ENCODE measurements at regions not wholly inside any gene's neighbourhood (a gene's known extent, or its start where the extent isn't known, plus 50 kb on each side); places are given as distances from the start of the nearest gene placed in this dataset.

GRCh38 chr6:144397141-144397540, 112.0 kb downstream of the UTRN start:
- TF ChIP-seq, protein P1, sequence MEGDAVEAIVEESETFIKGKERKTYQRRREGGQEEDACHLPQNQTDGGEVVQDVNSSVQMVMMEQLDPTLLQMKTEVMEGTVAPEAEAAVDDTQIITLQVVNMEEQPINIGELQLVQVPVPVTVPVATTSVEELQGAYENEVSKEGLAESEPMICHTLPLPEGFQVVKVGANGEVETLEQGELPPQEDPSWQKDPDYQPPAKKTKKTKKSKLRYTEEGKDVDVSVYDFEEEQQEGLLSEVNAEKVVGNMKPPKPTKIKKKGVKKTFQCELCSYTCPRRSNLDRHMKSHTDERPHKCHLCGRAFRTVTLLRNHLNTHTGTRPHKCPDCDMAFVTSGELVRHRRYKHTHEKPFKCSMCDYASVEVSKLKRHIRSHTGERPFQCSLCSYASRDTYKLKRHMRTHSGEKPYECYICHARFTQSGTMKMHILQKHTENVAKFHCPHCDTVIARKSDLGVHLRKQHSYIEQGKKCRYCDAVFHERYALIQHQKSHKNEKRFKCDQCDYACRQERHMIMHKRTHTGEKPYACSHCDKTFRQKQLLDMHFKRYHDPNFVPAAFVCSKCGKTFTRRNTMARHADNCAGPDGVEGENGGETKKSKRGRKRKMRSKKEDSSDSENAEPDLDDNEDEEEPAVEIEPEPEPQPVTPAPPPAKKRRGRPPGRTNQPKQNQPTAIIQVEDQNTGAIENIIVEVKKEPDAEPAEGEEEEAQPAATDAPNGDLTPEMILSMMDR (IDR thresholded peaks at IDR 0.05; ENCODE audit: borderline replicate concordance, insufficient read depth, low read depth, low read length) = no peak
- no peak overlapping the region for H3K4me3 ChIP-seq (ENCODE audit: low read depth, low read length)

DNA sequence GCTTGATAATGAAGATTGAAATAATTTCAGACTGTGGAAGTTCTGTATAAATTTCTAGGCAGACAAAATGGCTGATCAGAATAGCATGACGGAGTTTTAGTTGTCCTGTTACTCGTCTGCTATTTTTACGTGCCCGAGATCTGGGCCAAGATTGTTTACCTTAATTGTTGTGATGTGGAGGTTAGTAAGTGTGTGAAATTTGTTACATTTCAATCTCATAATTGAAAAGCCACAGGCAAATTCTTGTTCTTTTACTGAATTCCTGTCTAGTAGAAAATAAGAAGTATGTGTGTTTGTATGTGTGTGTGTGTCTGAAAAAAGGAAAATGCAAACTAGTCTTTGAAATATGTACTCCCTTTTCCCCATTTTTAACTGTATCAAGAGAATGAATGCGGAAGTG, 115.2 kb downstream of the UTRN start:
- TF ChIP-seq, protein P1 (IDR thresholded peaks at IDR 0.05; ENCODE audit: borderline replicate concordance, insufficient read depth, low read depth, low read length) = no peak
- no peak overlapping the region for H3K4me3 ChIP-seq (ENCODE audit: low read depth, low read length)

DNA sequence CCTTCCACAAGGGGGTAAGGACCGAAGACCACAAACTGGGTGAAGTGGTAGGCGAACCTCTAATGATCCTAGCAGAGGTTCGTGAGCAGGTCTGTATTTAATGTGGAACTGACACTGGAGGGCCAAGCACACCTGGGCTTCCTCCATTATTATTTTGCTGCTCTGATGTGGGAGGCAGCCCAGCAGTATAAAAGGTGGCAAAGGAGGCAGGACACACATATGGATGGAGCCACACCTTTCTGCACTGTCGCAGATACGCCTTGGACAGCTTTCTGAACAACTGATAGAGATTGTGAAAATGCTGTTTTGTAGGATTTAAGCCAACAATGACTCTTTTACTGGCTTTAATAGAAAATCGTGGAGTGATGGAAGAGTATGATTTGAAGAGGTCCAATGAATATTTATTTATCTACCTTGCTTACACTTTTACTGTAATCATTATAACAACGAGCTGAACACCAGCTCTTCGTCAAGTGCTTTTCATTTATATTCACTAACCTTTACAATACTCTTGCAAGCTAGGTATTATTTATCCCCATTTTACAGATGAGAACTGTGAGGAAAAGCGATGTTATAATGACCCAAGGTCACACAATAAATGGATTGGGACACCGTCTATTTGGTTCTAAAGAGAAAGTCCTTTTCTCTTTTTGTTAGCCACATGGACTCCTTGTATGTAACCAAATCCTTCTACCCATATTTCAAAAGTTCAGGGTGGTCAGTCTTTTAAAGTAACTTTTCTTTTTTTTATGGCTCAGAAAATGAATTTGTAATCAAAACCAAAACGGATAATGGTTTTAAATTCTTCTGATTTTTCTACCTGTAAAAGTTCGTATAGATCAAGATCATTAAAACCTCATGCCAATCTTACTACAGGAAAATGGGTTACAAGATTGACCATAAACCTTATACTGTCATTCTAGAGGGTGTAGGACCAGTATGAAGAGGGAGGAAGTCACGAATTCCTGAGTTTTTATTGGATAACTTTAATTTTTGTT, 116.9 kb downstream of the UTRN start:
- TF ChIP-seq, protein P1 (IDR thresholded peaks at IDR 0.05; ENCODE audit: borderline replicate concordance, insufficient read depth, low read depth, low read length) = no peak

DNA sequence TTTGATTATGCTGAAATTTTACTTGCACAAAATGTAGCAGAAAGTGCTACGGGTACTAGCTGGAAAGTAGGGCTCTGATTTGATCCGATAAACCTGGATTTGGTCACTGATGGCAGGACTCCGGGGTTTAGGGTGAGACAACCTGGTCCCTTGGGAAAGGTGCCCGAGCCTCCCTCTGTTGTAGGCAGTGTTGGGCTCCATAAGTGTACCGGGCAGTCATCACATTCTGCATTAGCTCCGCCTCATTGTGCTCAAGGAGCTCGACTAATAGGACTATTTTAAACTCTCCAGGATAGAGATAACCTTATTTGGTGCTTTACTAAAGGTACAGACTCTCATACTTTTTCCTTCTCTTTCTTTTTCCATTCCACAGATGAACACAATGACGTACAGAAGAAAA, 117.6 kb downstream of the UTRN start:
- H3K4me3 ChIP-seq (ENCODE audit: low read depth, low read length) = no peak overlapping the region
- TF ChIP-seq, protein P1 (IDR thresholded peaks at IDR 0.05; ENCODE audit: borderline replicate concordance, insufficient read depth, low read depth, low read length) = no peak

More for the DNA sequence above, 116.9 kb downstream of the UTRN start:
- H3K4me3 ChIP-seq (ENCODE audit: low read depth, low read length) = no peak overlapping the region

- no peak overlapping the region for H3K4me3 ChIP-seq (ENCODE audit: low read depth, low read length)
- TF ChIP-seq, protein P1 (IDR thresholded peaks at IDR 0.05; ENCODE audit: borderline replicate concordance, insufficient read depth, low read depth, low read length) = no peak
Observed at GRCh38 chr6:144405163-144405562, 120.0 kb downstream of the UTRN start.

GRCh38 chr6:144406796-144407195, 121.7 kb downstream of the UTRN start:
- no peak overlapping the region for H3K4me3 ChIP-seq (ENCODE audit: low read depth, low read length)
- TF ChIP-seq, protein P1 (IDR thresholded peaks at IDR 0.05; ENCODE audit: borderline replicate concordance, insufficient read depth, low read depth, low read length) = no peak

DNA sequence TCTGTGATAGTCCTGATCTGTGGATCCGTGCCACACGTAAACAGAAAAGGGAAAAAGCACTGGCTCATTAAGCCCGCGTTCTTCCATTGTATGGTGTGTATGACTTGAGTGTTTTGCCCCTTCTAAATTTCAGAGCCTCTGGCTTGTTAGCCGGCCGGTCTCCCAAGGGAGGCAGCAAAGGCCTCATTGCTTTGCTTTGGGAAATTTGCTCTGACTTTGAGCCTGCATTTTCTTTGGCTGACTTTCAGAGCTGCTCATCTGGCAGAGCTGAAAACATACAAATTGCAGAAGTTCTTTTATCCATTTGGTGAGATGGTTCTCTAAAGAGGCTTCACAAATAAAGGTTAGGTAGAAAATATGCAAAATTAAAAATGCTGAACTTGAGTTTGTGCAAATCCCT, 123.0 kb downstream of the UTRN start:
- H3K4me3 ChIP-seq (ENCODE audit: low read depth, low read length) = no peak overlapping the region
- TF ChIP-seq, protein P1 (IDR thresholded peaks at IDR 0.05; ENCODE audit: borderline replicate concordance, insufficient read depth, low read depth, low read length) = no peak
